ENCODE measurements at regions not wholly inside any gene's neighbourhood (a gene's known extent, or its start where the extent isn't known, plus 50 kb on each side); places are given as distances from the start of the nearest gene placed in this dataset.

DNA sequence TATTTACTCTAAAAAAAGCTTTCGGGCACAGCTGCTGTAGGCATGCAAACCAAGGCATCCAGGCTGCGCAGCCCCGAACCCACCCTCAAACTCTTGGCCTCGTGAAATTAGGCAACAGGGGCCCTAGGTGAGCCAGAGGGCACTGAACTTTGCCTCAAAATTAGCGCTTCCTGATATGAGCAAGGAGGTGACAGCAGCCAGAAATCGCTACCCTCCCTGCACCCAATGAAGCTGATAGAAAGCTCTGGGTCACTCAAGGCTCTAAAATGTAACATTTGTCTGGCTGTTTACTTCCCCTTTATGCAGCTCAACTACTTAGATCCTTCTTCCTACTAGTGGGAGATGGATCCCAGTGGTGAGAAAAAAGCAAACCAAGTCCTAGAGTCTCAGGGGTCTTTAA lies 61.8 kb downstream of the PITPNM2 start:
- Histone ChIP-seq H3K36me3 (replicated peaks; ENCODE audit: low read depth, low read length) (no peaks in the 10 kb centered on the region), H3K27me3 (ENCODE audit: low read depth, low read length) (no peaks in the 10 kb centered on the region), H3K9me3 (ENCODE audit: insufficient read depth, low read length) (no peaks in the 10 kb centered on the region), H3K4me2 (ENCODE audit: low read length) (peak overlapping the region; percentile 4; the same call in 1 of the 2 replicates), H3K4me3 (ENCODE audit: low read length) (no peak overlapping the region), H3K27ac (ENCODE audit: low read length) (no peak overlapping the region), H3K4me1 (ENCODE audit: low read length) (peaks cover 47% of the 10 kb centered on the region), H3K79me2 (ENCODE audit: low read length) (no peaks in the 10 kb centered on the region), H2AFZ (ENCODE audit: low read depth, low read length) (no peak overlapping the region), H3K9ac (ENCODE audit: low read length) (no peak overlapping the region), H4K20me1 (ENCODE audit: insufficient read depth, low read length) (no peaks in the 10 kb centered on the region)
- TF ChIP-seq, protein P1, sequence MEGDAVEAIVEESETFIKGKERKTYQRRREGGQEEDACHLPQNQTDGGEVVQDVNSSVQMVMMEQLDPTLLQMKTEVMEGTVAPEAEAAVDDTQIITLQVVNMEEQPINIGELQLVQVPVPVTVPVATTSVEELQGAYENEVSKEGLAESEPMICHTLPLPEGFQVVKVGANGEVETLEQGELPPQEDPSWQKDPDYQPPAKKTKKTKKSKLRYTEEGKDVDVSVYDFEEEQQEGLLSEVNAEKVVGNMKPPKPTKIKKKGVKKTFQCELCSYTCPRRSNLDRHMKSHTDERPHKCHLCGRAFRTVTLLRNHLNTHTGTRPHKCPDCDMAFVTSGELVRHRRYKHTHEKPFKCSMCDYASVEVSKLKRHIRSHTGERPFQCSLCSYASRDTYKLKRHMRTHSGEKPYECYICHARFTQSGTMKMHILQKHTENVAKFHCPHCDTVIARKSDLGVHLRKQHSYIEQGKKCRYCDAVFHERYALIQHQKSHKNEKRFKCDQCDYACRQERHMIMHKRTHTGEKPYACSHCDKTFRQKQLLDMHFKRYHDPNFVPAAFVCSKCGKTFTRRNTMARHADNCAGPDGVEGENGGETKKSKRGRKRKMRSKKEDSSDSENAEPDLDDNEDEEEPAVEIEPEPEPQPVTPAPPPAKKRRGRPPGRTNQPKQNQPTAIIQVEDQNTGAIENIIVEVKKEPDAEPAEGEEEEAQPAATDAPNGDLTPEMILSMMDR (IDR thresholded peaks at IDR 0.05; ENCODE audit: low read depth, low read length) = no peak
- no peak for TF ChIP-seq EZH2phosphoT487 (IDR thresholded peaks at IDR 0.05; ENCODE audit: low read depth)

DNA sequence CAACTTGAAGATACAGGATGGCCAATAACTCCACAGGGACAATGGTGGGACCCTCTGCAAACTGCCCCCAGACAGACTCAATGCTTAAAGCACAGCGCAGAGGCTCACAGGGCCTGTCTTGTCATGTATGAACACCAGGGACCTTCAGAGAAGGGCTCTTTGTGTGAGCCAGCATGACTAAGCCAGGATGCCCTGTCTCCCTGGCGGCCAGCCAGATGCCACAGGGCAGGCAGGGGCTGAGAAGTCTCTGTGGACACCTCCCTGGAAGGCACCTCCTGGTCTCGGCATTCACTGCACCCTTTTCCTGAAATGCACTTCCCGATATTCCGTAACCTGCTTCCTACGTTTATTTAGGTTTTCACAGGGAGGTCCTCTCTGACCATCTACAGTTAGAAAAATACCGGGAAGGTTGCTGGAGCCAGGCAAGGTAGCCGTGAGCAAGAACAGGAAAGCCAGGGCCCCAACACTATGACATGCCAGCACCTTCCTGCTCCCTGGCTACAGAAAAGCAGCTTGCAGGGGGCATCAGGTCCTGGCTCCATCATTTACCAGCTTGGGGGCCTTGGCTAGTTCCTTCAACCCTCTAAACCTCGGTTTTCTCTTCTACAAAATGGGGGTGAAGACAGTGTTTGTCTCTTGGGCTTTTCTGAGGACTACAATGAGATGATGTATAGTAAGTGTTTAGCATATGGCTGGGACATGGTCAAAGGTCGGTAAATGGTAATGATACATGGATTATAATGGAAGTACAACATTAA lies 65.0 kb downstream of the PITPNM2 start:
- Histone ChIP-seq H3K79me2 (ENCODE audit: low read length) (no peaks in the 10 kb centered on the region), H3K9me3 (ENCODE audit: insufficient read depth, low read length) (no peaks in the 10 kb centered on the region), H3K4me2 (ENCODE audit: low read length) (no peak overlapping the region), H3K36me3 (replicated peaks; ENCODE audit: low read depth, low read length) (no peaks in the 10 kb centered on the region), H4K20me1 (ENCODE audit: insufficient read depth, low read length) (no peaks in the 10 kb centered on the region), H3K9ac (ENCODE audit: low read length) (no peak overlapping the region), H3K4me3 (ENCODE audit: low read length) (no peak overlapping the region), H3K27ac (ENCODE audit: low read length) (no peak overlapping the region), H3K27me3 (ENCODE audit: low read depth, low read length) (no peaks in the 10 kb centered on the region), H3K4me1 (ENCODE audit: low read length) (peaks cover 61% of the 10 kb centered on the region), H2AFZ (ENCODE audit: low read depth, low read length) (no peak overlapping the region)
- no peak for TF ChIP-seq EZH2phosphoT487 (IDR thresholded peaks at IDR 0.05; ENCODE audit: low read depth)
- TF ChIP-seq, protein P1 (IDR thresholded peaks at IDR 0.05; ENCODE audit: low read depth, low read length) = no peak

DNA sequence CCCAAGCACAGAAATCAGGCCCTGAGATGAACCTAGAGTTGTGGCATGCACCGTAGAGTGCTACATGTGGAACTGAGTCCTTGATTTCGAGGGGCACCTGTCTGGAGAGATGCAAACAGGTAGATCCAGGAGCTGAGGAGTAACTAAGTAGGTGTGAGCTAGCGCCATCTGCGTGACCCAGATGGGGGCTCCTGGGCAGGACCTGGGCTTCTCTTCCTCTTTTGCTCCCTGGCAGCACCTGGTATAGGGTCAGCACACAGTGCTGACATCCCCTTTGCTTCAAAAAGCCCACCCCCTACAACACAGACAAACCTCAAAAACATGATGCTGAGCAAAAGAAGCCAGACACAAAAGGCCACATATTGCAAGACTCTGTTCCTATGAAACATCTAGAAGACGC lies 65.8 kb downstream of the PITPNM2 start:
- 0 out of 2 replicates have a peak overlapping the region, but pooled peaks have one; percentile 0 for H3K27ac ChIP-seq (ENCODE audit: low read length)

More for the DNA sequence above, 65.8 kb downstream of the PITPNM2 start:
- Histone ChIP-seq H2AFZ (ENCODE audit: low read depth, low read length) (no peak overlapping the region), H3K4me3 (ENCODE audit: low read length) (peak overlapping the region; percentile 73), H3K27me3 (ENCODE audit: low read depth, low read length) (no peaks in the 10 kb centered on the region), H3K4me1 (ENCODE audit: low read length) (peaks cover 59% of the 10 kb centered on the region), H3K36me3 (replicated peaks; ENCODE audit: low read depth, low read length) (no peaks in the 10 kb centered on the region), H3K9me3 (ENCODE audit: insufficient read depth, low read length) (no peaks in the 10 kb centered on the region), H3K9ac (ENCODE audit: low read length) (peak overlapping the region; percentile 73; the same call in 1 of the 2 replicates), H3K4me2 (ENCODE audit: low read length) (peak overlapping the region; percentile 99), H4K20me1 (ENCODE audit: insufficient read depth, low read length) (no peaks in the 10 kb centered on the region), H3K79me2 (ENCODE audit: low read length) (no peaks in the 10 kb centered on the region)
- TF ChIP-seq, protein P1 (IDR thresholded peaks at IDR 0.05; ENCODE audit: low read depth, low read length) = no peak
- no peak for TF ChIP-seq EZH2phosphoT487 (IDR thresholded peaks at IDR 0.05; ENCODE audit: low read depth)

Measured in OCI-LY3 (cell line).